Naive B cell (primary cell): ENCODE measurements at regions not wholly inside any gene's neighbourhood (a gene's known extent, or its start where the extent isn't known, plus 50 kb on each side); places are given as distances from the start of the nearest gene placed in this dataset.
"Not testable (repeated sequence)": the region's sequence is repeated elsewhere in the genome, so short reads cannot be mapped to it uniquely, and the experiment has no call there.

ENCODE experiments used
- ATAC-seq, 2 donors: fragments of 150-1000 bp; cut with Tn5 transposase; 2 replicates each; pipeline ENCODE4 v1.10.0; 2021; ENCODE audit warnings: low read depth in 2 of 2, mild to moderate bottlenecking in 2 of 2, moderate library complexity in 2 of 2
- DNase-seq: peaks from one replicate; pipeline ENCODE4 v3.0.0; 2022
- H3K27ac Mint-ChIP-seq, 6 donors: one replicate each; pipeline ENCODE4 v1.8.0; 2020 to 2022; ENCODE audit warnings: mild to moderate bottlenecking in 6 of 6, mixed read lengths in 6 of 6, moderate library complexity in 5 of 6, inconsistent platforms in 2 of 6
- H3K27me3 Mint-ChIP-seq, 3 donors: one replicate each; pipeline ENCODE4 v1.8.0; 2021 to 2022; ENCODE audit warnings: mixed read lengths in 3 of 3, mild to moderate bottlenecking in 1 of 3
- H3K36me3 Mint-ChIP-seq, 2 donors: one replicate each; pipeline ENCODE4 v1.8.0; 2020 to 2022; ENCODE audit warnings: mixed read lengths in 2 of 2, inconsistent platforms in 1 of 2, mild to moderate bottlenecking in 1 of 2
- H3K4me1 Mint-ChIP-seq, 3 donors: one replicate each; pipeline ENCODE4 v1.8.0; 2020 to 2022; ENCODE audit warnings: mixed read lengths in 3 of 3, inconsistent platforms in 1 of 3, mild to moderate bottlenecking in 1 of 3, moderate library complexity in 1 of 3
- H3K4me3 Mint-ChIP-seq, 8 donors: one replicate each; pipeline ENCODE4 v1.8.0; 2020 to 2022; ENCODE audit warnings: mild to moderate bottlenecking in 8 of 8, mixed read lengths in 8 of 8, moderate library complexity in 8 of 8, inconsistent platforms in 2 of 8
- H3K9me3 Mint-ChIP-seq, 7 donors: one replicate each; pipeline ENCODE4 v1.8.0; 2020 to 2022; ENCODE audit warnings: mixed read lengths in 7 of 7, mild to moderate bottlenecking in 5 of 7, inconsistent platforms in 2 of 7, moderate library complexity in 1 of 7

DNA sequence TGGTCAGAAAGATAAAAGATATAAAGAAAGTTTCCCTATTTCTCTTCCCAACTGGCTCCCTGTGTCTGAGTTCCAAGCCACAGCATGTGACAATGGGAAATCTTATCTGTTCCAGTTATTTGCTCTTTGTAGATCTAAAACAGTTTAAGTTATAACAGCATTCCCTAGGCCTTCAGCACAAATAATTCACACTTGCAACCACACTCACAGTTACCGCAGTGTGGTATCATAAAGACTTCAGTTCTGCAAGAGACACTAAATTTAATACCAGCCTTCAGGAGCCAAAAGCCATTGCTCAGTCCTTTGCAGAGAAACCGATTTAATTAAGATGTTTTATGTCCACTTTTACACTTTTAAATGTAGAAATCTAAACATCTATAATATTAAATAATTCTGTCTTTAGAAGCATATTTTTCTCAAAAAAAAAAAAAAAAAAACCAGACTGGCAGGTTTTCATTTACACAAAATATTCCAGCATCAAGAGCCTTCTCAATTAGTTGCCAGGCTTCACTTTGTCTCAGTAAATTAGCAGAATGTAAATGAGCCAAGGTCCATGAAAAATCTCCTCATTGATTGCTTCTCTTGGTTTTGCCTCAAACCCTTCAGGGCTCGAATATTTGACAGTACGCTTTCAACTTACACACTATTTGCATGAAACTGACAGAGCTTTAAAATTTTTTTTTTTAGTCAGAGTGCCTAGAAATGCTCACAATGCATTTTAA, 300.0 kb upstream of the DDI1 start:
- Mint-ChIP-seq H3K36me3 (no peaks in the 10 kb centered on the region), H3K4me1 (no peaks in the 10 kb centered on the region), H3K4me3 (no peak overlapping the region), H3K27me3 (peaks cover 0 to 11% (median 8%) of the 10 kb centered on the region in 3 donors), H3K27ac (no peak overlapping the region), H3K9me3 (peaks cover 0 to 5% (median 0%) of the 10 kb centered on the region in 7 donors)
- ATAC-seq: no peak
- DNase-seq: no peak

DNA sequence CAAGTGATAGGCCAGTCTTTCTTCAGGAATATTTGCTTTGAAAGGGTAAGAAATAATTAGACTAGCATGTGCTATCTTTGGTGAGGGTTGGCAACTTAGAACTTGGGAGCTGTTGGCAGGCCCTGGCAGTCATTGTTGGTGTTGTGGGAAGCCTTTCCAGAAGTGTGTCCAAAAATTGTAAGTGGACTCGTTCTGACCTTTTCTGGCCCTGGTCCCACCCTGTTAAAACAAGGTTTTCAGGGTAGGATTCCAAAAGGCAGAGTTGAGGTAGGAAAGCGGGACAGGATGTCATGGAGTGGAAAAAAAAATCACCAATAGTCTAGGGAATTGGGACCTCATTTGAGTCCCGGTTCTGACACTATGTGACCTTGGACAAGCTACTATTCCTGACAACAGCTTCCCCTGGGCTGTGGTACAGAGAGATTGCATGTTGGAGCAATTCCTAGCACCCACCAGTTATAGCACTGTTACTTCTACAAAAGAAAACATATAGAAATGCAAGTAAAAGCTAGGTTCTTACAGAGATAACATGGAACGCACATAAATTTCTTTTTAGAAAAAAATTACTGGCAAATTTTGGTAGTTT, 299.3 kb upstream of the DDI1 start:
- ATAC-seq: no peak
- no peak overlapping the region for H3K4me3 Mint-ChIP-seq
- no peak for DNase-seq
- H3K36me3 Mint-ChIP-seq: no peaks in the 10 kb centered on the region
- peaks cover 0 to 5% (median 2%) of the 10 kb centered on the region in 7 donors for H3K9me3 Mint-ChIP-seq
- H3K27me3 Mint-ChIP-seq: peaks cover 0 to 11% (median 8%) of the 10 kb centered on the region in 3 donors
- no peaks in the 10 kb centered on the region for H3K4me1 Mint-ChIP-seq
- H3K27ac Mint-ChIP-seq: no peak overlapping the region

DNA sequence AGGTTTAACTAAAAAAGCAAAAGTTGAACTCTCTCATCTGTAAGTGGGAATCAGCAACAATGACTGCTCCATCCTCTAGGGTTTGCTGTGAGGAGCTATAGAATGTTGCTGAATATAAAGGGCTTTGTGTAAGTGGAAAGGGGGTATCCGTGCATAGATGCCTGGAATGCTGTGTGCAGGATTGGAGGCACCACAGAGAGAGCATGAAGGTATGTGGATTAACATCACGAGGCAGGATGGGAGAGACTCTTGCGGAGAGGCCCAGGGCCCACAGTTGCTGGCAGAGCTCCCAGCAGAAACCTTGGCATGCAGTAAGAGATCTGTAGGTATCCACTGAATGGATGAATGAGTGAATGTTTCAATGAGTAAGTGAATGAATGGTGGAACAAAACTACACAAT, 298.7 kb upstream of the DDI1 start:
- H3K9me3 Mint-ChIP-seq: peaks cover 0 to 5% (median 2%) of the 10 kb centered on the region in 7 donors
- no peak overlapping the region for H3K4me3 Mint-ChIP-seq
- H3K36me3 Mint-ChIP-seq: no peaks in the 10 kb centered on the region
- peaks cover 0 to 11% (median 8%) of the 10 kb centered on the region in 3 donors for H3K27me3 Mint-ChIP-seq
- no peak for ATAC-seq
- no peak for DNase-seq
- no peaks in the 10 kb centered on the region for H3K4me1 Mint-ChIP-seq
- no peak overlapping the region for H3K27ac Mint-ChIP-seq

DNA sequence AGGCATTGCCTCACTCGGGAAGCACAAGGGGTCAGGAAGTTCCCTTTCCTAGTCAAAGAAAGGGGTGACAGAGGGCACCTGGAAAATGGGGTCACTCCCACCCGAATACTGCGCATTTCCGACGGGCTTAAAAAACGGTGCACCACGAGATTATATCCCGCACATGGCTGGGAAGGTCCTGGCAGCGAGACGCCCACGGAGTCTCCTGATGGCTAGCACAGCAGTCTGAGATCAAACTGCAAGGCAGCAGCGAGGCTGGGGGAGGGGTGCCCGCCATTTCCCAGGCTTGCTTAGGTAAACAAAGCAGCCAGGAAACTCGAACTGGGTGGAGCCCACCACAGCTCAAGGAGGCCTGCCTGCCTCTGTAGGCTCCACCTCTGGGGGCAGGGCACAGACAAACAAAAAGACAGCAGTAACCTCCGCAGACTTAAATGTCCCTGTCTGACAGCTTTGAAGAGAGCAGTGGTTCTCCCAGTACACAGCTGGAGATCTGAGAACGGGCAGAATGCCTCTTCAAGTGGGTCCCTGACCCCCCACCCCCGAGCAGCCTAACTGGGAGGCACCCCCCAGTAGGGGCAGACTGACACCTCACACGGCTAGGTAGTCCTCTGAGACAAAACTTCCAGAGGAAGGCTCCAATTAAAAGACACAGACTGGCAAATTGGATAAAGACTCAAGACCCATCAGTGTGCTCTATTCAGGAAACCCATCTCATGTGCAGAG, 297.2 kb upstream of the DDI1 start:
- H3K9me3 Mint-ChIP-seq, DNase-seq, H3K36me3 Mint-ChIP-seq, ATAC-seq, H3K27me3 Mint-ChIP-seq, H3K4me1 Mint-ChIP-seq: not testable (repeated sequence)
- peak overlapping the region; percentile 24 to 75 (median 62) for H3K4me3 Mint-ChIP-seq
- H3K27ac Mint-ChIP-seq: peak overlapping the region in 1 of 6 donors; percentile 50

DNA sequence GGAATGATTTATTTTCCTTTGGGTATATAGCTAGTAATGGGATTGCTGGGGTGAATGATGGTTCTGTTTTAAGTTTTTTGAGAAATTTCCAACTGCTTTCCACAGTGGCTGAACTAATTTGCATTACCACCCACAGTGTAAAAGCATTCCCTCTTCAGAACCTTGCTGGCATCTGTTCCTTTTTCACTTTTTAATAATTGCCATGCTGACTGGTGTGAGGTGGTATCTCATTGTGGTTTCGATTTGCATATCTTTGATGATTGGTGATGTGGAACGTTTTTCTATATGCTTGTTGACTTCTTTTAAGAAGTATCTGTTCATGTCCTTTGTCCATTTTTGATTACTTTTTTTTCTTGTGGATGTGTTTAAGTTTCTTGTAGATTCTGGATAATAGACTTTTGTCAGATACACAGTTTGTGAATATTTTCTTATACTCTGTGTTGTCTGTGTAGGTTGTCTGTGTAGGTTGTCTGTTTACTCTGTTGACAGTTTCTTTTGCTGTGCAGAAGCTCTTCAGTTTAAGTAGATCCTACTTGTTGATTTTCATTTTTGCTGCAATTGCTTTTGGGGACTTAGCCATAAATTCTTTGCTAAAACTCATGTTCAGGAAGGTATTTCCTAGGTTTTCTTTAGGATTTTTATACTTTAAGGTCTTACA, 291.8 kb upstream of the DDI1 start:
- Mint-ChIP-seq H3K4me1 (peaks cover 5 to 7% (median 7%) of the 10 kb centered on the region in 3 donors), H3K36me3 (peaks cover 0 to 4% of the 10 kb centered on the region in 2 donors), H3K27ac (no peak overlapping the region), H3K9me3 (peaks cover 0 to 23% (median 16%) of the 10 kb centered on the region in 7 donors), H3K4me3 (no peak overlapping the region), H3K27me3 (no peaks in the 10 kb centered on the region)
- ATAC-seq (no peak), DNase-seq (no peak)

DNA sequence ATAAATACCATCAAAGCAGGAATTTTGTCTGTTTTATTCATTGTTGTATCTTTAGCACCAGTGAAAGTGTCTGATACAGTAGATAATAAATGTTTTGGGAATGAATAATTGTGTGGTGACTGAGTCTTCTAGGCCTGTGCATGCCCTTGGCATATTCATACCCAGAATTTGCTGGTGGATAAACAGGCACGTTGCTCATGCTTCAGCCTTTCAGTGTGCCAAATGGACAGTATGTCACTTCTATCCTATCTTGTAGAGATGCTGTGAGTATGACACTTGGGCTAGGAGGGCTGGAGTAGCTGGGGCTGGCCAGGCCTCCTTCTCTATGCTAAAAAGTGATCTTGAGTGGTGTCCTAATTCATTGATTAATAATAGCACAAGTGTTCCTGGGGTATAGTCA, 287.3 kb upstream of the DDI1 start:
- Mint-ChIP-seq H3K36me3 (peaks cover 0 to 4% of the 10 kb centered on the region in 2 donors), H3K4me3 (no peak overlapping the region), H3K9me3 (peaks cover 3 to 22% (median 12%) of the 10 kb centered on the region in 7 donors), H3K27me3 (peaks cover 23 to 30% (median 29%) of the 10 kb centered on the region in 3 donors), H3K4me1 (peaks cover 5 to 7% (median 7%) of the 10 kb centered on the region in 3 donors), H3K27ac (no peak overlapping the region)
- ATAC-seq: no peak
- no peak for DNase-seq

GRCh38 chr11:103768816-103769215, 267.6 kb upstream of the DDI1 start:
- H3K4me3 Mint-ChIP-seq: no peak overlapping the region
- no peaks in the 10 kb centered on the region for H3K36me3 Mint-ChIP-seq
- no peak overlapping the region for H3K27ac Mint-ChIP-seq
- no peak for ATAC-seq
- H3K27me3 Mint-ChIP-seq: peaks cover 0 to 6% (median 0%) of the 10 kb centered on the region in 3 donors
- no peak for DNase-seq
- H3K9me3 Mint-ChIP-seq: peaks cover 0 to 4% (median 0%) of the 10 kb centered on the region in 7 donors
- no peaks in the 10 kb centered on the region for H3K4me1 Mint-ChIP-seq

GRCh38 chr11:103773059-103773458, 263.4 kb upstream of the DDI1 start:
- H3K4me3 Mint-ChIP-seq: no peak overlapping the region
- no peak overlapping the region for H3K27ac Mint-ChIP-seq
- no peaks in the 10 kb centered on the region for H3K9me3 Mint-ChIP-seq
- no peaks in the 10 kb centered on the region for H3K27me3 Mint-ChIP-seq
- no peaks in the 10 kb centered on the region for H3K36me3 Mint-ChIP-seq
- ATAC-seq (no peak), DNase-seq (no peak)
- H3K4me1 Mint-ChIP-seq: no peaks in the 10 kb centered on the region

DNA sequence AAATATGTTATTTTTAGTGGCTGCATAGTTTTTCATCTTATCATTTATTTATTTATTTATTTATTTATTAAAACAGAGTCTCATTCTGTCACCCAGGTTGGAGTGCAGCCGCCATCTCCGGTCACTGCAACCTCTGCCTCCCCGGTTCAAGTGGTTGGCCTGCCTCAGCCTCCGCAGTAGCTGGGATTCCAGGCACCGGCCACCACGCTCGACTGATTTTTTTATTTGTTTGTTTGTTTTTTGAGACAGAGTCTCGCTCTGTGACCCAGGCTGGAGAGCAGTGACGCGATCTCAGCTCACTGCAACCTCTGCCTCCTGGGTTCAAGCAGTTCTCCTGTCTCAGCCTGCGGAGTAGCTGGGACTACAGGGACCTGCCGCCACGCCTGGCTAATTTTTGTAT, 262.9 kb upstream of the DDI1 start:
- no peaks in the 10 kb centered on the region for H3K36me3 Mint-ChIP-seq
- no peak for DNase-seq
- no peak overlapping the region for H3K4me3 Mint-ChIP-seq
- H3K9me3 Mint-ChIP-seq: no peaks in the 10 kb centered on the region
- no peak overlapping the region for H3K27ac Mint-ChIP-seq
- ATAC-seq: no peak
- no peaks in the 10 kb centered on the region for H3K4me1 Mint-ChIP-seq
- no peaks in the 10 kb centered on the region for H3K27me3 Mint-ChIP-seq

DNA sequence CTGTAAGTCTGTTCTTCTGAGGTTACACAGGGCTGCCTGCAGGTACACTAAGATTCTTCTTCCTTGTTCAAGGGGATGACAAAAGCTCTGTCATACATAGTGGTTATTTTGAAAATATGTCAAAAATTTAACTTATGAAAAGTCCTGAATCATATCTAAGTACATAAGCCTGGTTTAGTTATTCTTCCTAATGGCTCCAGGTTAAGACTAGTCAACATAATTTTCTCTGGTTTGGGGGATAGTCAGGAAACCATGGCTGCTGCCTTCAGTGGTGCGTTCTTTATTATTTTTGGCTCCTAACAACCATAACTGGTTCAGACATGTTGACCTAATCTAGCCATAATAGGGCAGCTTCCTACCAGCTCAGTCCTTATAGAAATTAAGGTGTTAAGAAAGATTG, 257.4 kb upstream of the DDI1 start:
- Mint-ChIP-seq H3K4me1 (no peaks in the 10 kb centered on the region), H3K9me3 (no peaks in the 10 kb centered on the region), H3K4me3 (no peak overlapping the region), H3K27ac (no peak overlapping the region), H3K27me3 (peaks cover 0 to 9% (median 0%) of the 10 kb centered on the region in 3 donors), H3K36me3 (peaks cover 0 to 4% of the 10 kb centered on the region in 2 donors)
- ATAC-seq (no peak), DNase-seq (no peak)

GRCh38 chr11:103789952-103790351, 246.5 kb upstream of the DDI1 start:
- ATAC-seq (no peak), DNase-seq (no peak)
- Mint-ChIP-seq H3K4me1 (no peaks in the 10 kb centered on the region), H3K27ac (no peak overlapping the region), H3K36me3 (no peaks in the 10 kb centered on the region), H3K9me3 (peaks cover 3 to 42% (median 8%) of the 10 kb centered on the region in 7 donors), H3K27me3 (peaks cover 0 to 4% (median 0%) of the 10 kb centered on the region in 3 donors), H3K4me3 (no peak overlapping the region)

DNA sequence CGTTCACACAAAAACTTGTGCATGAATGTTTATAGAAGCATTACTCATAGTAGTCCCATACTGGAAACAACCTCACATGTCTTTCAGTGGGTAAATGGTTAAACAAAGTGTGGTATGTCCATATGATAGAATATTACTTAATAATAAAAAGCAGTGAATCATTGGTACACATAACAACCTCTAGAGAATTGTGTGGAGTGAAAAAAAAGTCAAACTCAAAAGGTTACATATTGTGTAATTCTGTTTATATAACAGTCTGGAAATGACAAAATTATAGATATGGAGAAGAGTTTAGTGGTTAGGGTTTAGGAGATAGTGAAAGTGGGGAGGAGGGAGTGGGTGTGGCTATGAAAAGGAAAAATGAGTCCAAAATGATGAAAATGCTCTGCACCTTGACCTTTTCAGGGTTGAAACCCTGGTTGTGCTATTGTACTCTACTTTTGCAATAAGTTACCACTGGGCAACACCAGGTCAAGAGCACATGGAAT, 243.4 kb upstream of the DDI1 start:
- Mint-ChIP-seq H3K4me1 (no peaks in the 10 kb centered on the region), H3K4me3 (no peak overlapping the region), H3K36me3 (no peaks in the 10 kb centered on the region), H3K9me3 (peaks cover 3 to 27% (median 8%) of the 10 kb centered on the region in 7 donors), H3K27me3 (peaks cover 0 to 8% (median 4%) of the 10 kb centered on the region in 3 donors), H3K27ac (no peak overlapping the region)
- DNase-seq (no peak), ATAC-seq (no peak)

DNA sequence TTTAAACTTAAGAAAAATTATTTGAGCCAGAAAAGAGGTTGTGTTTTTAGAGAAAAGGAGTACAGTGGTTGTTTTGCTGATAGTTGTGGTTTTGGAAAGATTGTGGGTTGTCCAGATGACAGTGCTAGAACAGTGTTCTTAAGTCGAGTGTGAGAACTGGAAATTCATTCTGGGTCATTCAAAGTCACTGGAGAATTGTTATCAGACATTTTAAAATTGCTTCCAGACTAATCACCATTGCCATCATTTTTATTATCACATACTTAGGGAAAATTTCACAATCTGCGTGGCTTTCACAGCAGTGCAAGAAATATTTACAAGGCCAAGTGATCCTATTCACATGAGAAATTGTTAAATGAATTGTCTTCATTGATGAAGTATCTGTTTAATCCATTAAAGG, 242.2 kb upstream of the DDI1 start:
- DNase-seq (no peak), ATAC-seq (no peak)
- Mint-ChIP-seq H3K36me3 (no peaks in the 10 kb centered on the region), H3K4me1 (no peaks in the 10 kb centered on the region), H3K9me3 (peaks cover 3 to 27% (median 8%) of the 10 kb centered on the region in 7 donors), H3K27ac (no peak overlapping the region), H3K4me3 (no peak overlapping the region), H3K27me3 (peaks cover 0 to 8% (median 4%) of the 10 kb centered on the region in 3 donors)
